ENCODE measurements at regions not wholly inside any gene's neighbourhood (a gene's known extent, or its start where the extent isn't known, plus 50 kb on each side); places are given as distances from the start of the nearest gene placed in this dataset.
"Not testable (repeated sequence)": the region's sequence is repeated elsewhere in the genome, so short reads cannot be mapped to it uniquely, and the experiment has no call there.

DNA sequence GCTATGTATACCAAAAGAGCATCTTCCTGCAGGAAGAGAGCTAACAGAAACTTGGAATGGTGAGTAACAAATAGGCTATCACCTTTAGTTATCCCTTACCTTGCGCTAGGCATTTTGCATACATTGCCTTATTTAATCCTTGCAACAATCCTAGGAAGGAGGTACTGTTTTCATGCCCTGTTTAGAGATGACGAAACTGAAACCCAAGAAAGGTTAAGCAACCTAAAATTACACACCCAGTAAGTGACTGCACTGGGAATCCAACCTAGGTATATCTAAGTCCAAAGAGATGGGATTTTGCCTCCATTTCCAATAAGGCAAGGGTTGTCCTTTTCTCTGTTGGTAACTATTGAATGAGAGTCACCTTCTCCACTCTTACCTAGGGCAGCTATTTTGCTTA, 144.5 kb downstream of the TM2D1 start:
- DNase-seq (ENCODE audit: low spot score), result no peak

DNA sequence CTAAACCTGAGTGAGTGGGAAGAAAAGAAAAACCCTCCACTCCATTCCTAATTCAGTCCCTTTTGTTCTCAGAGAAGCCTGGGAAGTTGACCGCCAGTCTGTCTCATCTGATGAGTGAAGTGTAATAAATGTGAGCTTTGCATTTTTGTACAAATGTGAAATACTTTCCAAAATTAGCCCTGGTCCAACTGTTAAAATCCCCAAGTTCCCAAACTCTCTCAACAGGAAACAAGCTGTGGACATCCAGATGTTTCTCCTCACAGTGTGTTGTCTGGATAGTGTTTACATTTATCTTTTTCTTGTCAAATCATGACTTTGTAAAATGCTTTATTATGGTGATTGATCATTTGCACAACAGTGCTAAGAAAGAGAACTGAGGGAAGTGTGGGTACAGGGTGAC, 145.1 kb downstream of the TM2D1 start:
- DNase-seq (ENCODE audit: low spot score), result no peak

DNA sequence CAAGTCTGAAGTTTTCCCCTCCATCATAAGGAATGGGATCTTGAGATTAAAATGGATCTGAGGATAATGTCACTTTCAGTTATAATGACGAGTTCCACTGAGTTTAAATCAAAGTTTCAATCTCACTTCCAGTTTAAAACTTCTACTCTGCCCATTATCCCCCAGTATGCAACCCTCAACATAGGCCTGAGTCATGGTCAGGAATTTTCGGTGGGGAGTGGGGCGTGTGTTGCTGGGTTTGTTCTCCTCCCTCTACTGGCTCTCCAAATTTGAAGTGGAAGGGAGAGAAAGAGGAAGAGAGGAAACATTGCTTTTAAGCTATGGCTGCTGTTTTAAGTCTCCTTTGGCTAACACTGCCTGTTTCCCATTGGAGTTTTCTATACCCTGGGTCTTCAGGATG, 152.9 kb downstream of the TM2D1 start:
- DNase-seq (ENCODE audit: low spot score), result no peak

DNA sequence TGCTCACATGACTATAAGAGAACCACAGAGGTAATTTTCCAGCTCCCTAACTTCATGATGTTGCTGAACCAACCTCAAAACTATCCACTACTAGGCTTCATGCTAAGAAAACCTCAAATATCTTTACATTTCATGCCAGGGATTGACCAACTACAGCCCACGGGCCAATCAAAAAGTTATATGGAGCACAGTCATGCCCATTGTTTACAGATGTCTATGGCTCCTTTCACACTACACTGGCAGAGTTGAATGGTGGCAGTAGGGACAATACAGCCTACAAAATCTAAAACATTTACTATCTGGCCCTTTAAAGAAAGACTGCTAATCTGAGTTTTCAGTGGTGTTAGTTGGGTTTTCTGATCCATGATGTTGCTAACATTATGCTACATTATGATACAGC, 154.8 kb downstream of the TM2D1 start:
- no peak for DNase-seq (ENCODE audit: low spot score)

DNA sequence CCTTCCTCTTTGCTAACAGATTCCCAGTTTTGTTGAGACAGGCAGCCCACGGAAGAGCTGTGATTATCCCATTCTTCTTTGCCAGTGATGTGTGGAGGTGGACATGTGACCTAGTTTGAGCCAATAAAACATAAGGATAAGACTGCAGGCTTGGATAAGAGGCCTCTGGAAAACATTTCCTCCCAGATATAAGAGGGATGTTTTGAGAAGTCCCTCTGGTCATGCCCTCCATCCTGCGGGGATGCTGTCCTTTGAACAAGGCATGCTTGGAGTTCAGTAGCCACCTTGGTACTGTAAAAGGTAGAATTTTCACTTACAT, 155.7 kb downstream of the TM2D1 start:
- DNase-seq (ENCODE audit: low spot score), result no peak

DNA sequence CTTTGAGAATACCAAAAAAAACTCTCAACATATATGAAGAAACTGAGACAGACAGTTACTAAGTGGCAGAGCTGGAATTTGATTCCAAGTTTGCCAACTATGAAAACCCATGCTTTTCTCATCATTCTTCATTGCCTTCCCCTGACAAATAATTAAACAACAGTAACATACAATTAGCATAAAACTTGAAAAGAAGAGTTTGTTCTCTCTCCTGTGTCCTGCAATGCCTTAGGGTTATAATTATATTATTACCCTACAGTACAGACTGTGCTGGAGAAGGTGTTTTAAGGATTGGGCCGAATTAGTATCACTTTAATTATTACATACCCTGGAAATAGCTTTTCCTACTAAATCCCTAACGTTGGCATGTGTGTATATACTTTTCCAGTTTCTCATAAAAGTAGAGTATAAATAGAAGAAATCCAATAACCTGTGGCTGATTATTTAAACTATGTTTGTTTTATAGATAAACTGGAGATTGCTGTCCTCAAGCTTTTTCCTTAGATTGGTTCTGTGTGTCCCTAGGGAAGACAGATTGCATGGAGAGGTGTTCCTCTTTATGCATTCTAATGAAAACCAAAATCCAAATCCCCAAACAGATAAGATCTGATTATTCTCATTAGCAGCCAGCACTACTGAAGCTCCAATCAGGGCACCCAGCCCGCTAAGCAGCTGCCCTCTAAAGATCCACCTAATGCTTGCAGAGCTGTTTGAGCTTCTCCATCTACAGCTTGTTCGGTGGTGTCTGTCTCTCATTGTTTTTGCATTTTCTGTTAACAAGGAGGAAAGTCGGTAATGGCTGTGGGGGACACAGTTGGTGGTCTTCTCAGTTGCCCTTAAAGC, 156.3 kb downstream of the TM2D1 start:
- no peak for DNase-seq (ENCODE audit: low spot score)

DNA sequence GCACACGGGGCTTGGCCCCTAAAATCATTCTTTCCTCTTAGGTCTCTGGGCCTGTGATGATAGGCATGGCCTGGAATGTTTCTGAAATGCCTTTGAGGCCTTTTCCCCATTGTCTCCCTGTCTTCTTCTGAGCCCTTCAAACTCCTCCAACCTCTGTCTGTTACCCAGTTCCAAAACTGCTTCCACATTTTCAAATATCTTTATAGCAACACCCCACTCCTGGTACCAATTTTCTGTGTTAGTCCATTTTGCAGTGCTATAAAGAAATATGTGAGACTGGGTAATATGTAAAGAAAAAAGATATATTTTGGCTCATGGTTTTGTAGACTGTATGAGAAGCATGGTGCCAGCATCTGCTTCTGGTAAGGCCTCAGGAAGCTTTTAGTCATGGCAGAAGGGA, 158.8 kb downstream of the TM2D1 start:
- no peak for DNase-seq (ENCODE audit: low spot score)

DNA sequence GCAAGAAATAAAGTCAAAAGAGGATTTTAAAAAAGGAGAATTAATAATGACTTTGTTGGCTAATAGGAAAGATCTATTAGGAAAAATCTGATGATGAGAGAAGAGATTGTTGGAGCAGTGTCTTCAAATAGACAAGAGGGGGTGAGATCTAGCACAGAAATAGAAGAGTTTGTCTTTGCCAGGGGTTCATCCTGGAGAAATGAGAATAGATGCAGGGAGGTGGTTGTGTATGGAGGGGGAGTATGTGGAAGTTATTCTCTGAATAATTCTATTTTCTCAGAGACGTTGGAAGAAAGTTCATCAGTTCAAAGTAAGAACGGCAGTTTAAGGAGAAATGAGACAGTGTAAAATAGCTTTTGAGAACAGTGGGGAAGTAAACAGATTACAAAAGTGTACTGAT, 161.3 kb downstream of the TM2D1 start:
- DNase-seq (ENCODE audit: low spot score), result no peak

DNA sequence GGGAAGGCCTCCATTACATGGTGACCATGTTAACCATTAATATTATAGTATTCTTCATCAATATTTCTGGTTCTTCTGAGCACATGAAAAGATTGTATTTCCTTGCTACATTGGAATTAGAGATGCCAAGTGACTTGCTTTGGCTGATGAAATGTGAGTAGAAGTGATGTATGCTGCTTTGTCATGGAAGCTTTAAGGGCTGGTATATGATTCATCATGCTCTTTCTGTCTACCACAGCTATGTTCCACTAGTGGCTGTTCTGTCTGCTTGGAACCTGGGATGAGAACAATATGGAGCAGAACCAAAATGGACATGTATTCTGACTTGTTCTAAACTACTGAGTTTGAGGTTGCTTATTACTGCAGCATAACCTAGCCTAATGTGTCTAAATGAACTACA, 163.3 kb downstream of the TM2D1 start:
- DNase-seq (ENCODE audit: low spot score), result no peak

DNA sequence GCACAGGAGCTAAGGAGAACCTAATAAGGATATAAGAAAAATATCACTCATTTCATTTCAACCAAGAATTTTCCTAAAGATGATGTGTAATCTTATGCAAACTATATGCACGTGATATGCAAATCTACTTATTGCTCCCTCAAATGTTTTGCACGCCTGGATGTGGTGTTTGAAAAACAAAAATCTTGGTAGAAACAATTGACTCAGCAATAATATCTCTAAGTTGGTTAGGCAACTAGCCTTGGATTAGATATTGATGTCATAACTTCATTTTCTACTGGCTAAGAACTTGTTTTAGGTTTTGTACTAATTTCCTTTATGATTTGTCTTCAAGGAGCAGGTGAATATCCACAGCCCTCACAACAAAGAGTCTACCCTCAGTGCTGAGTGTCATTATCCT, 164.6 kb downstream of the TM2D1 start:
- no peak for DNase-seq (ENCODE audit: low spot score)

DNA sequence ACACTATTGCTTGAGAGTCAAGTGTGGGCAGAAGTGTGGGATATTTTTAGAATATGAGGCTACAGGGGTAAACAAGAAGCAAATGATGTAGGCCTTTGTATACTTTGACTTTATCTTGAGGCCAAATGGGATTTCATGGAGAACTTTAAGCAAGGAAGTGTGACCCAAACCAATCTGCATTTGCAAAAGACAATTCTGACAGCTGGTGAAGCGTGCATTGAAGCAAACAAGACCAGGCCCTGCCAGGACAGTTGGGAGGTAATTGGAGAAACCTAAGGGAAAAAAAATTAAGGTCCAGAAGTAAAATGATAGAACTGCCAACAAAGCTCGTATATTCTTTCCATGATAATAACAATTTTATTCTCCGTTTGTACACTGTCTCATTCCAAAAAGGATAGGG, 168.3 kb downstream of the TM2D1 start:
- no peak for DNase-seq (ENCODE audit: low spot score)

DNA sequence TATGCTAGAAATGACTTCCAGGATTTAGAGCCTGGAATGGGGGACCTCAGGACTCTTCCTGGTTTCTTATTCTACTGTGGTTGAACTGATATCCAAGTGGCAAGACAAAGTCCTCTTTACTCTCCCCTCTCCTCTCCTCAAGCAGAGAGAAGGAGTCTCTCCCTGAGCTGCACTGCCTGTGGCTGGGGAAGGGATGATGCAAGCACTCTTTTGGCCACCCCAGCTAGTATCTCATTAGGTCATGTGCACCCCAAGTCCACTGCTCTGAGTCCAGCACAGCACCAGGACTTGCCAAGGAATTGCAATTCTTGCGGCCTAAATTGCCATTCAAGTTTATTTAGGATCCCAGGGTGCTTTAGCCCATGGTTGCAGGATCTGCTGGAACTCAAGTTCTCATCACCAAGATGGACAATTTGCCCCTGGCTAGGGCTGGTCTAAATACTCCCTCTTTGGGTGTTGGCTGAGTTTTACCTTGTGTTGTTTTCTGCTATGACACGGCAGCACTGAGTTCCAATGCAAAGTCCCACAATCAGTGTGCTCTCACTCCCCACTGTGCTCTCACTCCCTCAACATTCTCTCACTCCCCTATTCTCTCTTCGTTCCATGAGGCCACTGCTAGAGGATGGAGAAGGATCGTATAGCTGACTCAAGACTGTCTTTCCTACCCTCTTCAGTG, 172.2 kb downstream of the TM2D1 start:
- DNase-seq (ENCODE audit: low spot score), result no peak

DNA sequence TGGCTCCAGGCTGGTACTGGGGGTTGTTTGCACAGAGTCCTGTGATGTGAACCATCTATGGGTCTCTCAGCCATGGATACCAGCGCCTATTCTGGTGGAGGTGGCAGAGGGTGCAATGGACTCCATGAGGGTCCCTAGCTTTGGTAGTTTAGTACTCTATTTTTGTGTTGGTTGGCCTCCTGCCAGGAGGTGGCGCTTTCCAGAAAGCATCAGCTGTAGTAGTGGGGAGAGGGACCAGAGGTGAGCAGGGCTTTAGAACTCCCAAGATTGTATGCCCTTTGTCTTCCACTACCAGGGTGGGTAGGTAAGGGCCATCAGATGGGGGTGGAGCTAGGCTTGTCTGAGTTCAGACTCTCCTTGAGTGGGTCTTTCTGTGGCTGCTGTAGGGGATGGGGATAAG, 177.6 kb downstream of the TM2D1 start:
- peak; percentile 8 for DNase-seq (ENCODE audit: low spot score)

DNA sequence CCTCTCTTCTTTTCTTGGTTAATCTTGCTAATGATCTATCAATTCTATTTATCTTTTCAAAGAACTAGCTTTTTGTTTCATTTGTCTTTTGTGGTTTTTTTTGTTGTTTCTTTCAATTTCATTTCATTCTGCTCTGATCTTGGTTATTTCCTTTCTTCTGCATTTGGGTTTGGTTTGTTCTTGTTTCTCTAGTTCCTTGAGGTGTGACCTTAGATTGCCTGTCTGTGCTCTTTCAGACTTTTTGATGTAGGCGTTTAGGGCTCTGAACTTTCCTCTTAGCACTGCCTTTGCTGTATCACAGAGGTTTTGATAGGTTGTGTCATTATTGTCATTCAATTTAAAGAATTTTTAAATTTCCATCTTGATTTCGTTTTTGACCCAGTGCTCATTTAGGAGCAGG, 180.1 kb downstream of the TM2D1 start:
- DNase-seq (ENCODE audit: low spot score), result not testable (repeated sequence)

DNA sequence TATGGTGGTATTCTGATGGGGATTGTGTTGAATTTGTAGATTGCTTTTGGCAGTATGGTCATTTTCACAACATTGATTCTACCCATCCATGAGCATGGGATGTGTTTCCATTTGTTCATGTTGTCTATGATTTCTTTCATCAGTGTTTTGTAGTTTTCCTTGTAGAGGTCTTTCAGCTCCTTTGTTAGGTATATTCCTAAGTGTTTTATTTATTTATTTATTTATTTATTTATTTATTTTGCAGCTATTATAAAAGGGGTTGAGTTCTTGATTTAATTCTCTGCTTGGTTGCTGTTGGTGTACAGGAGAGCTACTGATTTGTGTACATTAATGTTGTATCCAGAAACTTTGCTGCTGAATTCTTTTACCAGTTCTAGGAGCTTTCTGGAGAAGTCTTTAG, 181.4 kb downstream of the TM2D1 start:
- DNase-seq (ENCODE audit: low spot score), result not testable (repeated sequence)

DNA sequence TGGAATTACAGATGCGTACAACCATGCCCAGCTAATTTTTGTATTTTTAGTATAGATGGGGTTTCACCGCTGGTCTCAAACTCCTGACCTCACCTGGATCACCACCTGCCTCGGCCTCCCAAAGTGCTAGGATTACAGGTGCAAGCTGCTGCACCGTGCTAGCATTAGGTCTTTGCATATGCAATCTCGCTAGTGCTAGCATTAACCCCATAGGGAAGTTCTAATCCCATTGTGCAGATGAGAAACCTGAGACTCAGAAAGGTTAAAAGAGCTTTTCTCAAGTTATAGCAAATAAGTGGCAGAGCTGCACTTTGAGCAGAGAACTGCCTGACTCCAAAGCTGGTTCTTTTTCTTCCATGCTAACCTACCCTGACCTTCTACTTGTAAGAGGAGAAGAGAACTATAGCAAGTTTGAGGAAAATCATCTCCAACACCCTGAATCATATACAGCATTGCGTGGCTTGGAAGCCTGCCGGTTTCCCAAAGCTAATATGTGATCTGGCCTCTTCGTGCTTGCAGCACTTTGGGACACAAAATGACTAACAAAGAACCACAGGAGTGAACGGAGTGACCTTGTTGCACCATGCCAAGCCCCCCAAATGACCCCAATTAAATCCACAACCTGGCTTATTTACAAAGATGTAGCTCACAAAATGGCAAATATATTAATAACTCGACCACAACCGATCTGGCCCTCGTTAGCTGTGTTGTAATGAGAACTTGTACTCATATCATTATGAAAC, 185.1 kb downstream of the TM2D1 start:
- DNase-seq (ENCODE audit: low spot score), result no peak

DNA sequence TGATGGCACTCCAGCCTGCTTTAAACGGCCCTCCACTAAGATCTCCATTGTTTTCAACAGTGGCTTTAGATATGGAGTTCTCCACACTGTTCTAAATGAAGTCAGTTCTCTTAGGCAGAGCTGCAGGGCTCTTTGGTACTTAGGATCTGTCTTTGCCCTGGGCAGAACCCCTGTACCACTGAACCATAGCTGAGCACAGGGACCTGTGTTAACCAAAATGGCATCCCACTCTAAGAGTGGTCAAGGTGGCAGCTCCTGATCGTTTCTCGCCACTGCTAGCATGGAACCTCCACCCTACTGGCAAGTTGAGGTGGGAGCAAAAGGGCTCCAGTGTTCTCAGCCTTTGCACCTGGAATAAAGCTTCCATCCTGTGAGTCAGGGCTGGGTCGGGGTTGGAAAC, 186.7 kb downstream of the TM2D1 start:
- no peak for DNase-seq (ENCODE audit: low spot score)

DNA sequence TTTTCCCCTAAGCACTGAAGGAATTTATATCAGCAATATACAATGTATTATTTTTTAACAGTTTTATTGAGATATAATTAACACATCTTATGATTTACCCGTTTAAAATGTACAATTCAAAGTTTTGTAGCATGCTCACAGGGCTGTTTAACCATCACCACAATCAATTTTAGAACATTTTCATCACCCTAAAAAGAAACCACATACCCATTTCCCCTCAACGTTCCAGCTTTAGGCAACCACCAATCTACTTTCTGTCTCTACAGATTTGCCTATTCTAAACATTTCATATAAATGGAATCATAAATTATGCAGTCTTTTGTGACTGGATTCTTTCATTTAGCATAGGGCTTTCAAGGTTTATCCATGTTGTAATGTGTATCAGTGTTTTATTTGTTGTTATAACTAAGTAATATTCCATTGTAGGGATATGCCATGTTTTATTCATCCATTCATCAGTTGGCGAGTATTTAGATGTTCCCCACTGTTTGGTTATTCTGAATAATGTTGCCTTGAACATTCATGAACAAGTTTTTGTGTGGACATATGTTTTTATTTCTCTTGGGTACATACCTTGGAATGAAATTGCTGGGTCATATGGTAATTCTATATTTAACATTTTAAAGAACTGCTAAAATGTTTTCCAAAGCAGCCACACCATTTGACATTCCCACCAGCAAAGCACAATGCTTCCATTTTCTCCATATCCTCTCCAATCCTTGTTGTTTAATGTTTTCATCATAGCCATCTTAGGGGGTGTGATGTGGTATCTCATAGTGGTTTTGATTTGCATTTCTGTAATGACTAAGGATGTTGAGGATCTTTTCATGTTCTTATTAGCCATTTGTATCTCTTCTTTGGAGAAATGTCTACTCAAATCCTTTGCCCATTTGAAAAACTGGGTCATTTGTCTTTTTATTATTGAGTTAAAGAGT, 188.5 kb downstream of the TM2D1 start:
- DNase-seq (ENCODE audit: low spot score), result no peak

DNA sequence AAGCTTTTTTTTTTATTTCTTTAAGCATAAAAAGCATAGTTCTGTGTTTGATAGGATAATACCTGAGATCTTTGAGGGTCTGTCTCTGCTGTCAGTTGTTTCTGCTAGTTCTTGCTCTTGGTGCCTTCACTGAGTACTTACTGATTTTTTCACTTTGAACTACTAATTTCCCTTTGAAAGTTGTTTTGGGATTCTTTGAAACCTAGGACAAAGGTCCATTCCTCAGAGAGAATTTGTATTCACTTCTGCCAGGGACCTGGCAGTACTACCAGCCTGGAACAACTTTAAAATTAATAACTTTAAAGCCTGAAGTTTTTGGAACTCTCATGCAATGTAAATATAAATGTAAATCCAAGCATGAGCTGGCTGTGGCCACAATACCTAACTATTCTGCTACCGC, 190.1 kb downstream of the TM2D1 start:
- no peak for DNase-seq (ENCODE audit: low spot score)

DNA sequence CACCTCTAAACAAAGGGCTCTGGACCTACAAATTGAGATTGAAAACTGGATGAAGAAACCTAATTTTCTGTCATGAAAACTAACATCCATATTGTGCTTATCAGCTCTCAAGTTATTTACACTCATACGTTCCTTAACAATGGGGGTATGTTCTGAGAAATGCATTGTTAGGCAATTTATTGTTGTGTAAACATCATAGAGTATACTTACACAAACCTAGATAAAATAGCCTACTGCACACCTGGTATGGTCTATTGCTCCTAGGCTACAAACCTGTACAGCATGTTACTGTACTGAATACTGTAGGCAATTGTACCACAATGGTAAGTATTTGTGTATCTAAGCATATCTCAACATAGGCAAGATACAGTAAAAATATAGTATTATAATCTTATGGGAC, 191.4 kb downstream of the TM2D1 start:
- DNase-seq (ENCODE audit: low spot score), result no peak

DNA sequence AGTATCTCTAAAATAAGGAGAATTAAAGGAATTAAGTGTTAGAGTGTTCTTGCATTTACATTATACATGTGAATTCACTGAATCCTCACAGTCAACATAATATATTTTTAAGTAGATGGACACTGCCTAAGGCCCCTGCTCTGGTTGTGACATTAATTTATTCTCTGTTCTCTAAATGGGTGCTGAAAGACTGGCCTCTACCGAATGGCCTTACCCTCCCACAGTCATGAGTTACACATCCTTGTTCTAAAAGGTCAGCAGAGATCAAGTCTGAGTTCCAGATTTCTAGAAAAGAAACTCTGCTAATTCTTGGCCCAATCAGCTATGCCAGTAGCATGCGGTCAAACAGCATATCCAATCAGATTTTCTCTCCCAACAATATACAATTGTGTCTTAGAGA, 193.2 kb downstream of the TM2D1 start:
- no peak for DNase-seq (ENCODE audit: low spot score)

Measured in HT-29 (cell line).